ENCODE measurements at regions not wholly inside any gene's neighbourhood (a gene's known extent, or its start where the extent isn't known, plus 50 kb on each side); places are given as distances from the start of the nearest gene placed in this dataset.

GRCh38 chr11:69378303-69379141, 84.6 kb downstream of the MYEOV start:
- no peak for DNase-seq (ENCODE audit: low read depth)

GRCh38 chr11:69380451-69380901, 86.5 kb downstream of the MYEOV start:
- DNase-seq (ENCODE audit: low read depth): no peak

- DNase-seq (ENCODE audit: low read depth): no peak
Observed at GRCh38 chr11:69380921-69381581, 87.1 kb downstream of the MYEOV start.

GRCh38 chr11:69381681-69382130, 87.8 kb downstream of the MYEOV start:
- DNase-seq (ENCODE audit: low read depth): no peak

- DNase-seq (ENCODE audit: low read depth): no peak
Observed at GRCh38 chr11:69382131-69383128, 88.5 kb downstream of the MYEOV start.

- DNase-seq (ENCODE audit: low read depth): no peak
Observed at GRCh38 chr11:69383372-69384250, 89.7 kb downstream of the MYEOV start.

GRCh38 chr11:69384251-69385143, 90.5 kb downstream of the MYEOV start:
- DNase-seq (ENCODE audit: low read depth): no peak

GRCh38 chr11:69385144-69385820, 91.3 kb downstream of the MYEOV start:
- DNase-seq (ENCODE audit: low read depth): no peak

- no peak for DNase-seq (ENCODE audit: low read depth)
Observed at GRCh38 chr11:69385832-69386427, 92.0 kb downstream of the MYEOV start.

GRCh38 chr11:69386594-69387408, 92.8 kb downstream of the MYEOV start:
- DNase-seq (ENCODE audit: low read depth): no peak

GRCh38 chr11:69387409-69387885, 93.5 kb downstream of the MYEOV start:
- DNase-seq (ENCODE audit: low read depth): no peak

GRCh38 chr11:69388210-69388609, 93.3 kb upstream of the LINC01488 start:
- DNase-seq (ENCODE audit: low read depth): no peak

GRCh38 chr11:69388661-69389060, 92.8 kb upstream of the LINC01488 start:
- no peak for DNase-seq (ENCODE audit: low read depth)

- no peak for DNase-seq (ENCODE audit: low read depth)
Observed at GRCh38 chr11:69390561-69390960, 90.9 kb upstream of the LINC01488 start.

GRCh38 chr11:69391192-69392103, 90.0 kb upstream of the LINC01488 start:
- no peak for DNase-seq (ENCODE audit: low read depth)

GRCh38 chr11:69392104-69392653, 89.3 kb upstream of the LINC01488 start:
- no peak for DNase-seq (ENCODE audit: low read depth)

Measured in EH (cell line).